Neural cell (in vitro differentiated cells): ENCODE measurements at regions not wholly inside any gene's neighbourhood (a gene's known extent, or its start where the extent isn't known, plus 50 kb on each side); places are given as distances from the start of the nearest gene placed in this dataset.

Source experiments
- EZH2 ChIP-seq: fragments of 200-600, 300-800 bp; shearing (Covaris generic), sonication (generic); IDR thresholded peaks from 2 replicates; pipeline ENCODE4 v1.6.1; 2014; ENCODE audit warnings: antibody characterized with exemption, low read length, borderline replicate concordance, mild to moderate bottlenecking; ENCODE audit not compliant: insufficient read depth, poor library complexity, severe bottlenecking
- POLR2AphosphoS5 ChIP-seq: IDR thresholded peaks from 2 replicates; pipeline ENCODE4 v1.6.1; 2012
- TF ChIP-seq, protein P1 (sequence below): fragments of 450-650 bp; IDR thresholded peaks from 2 replicates; pipeline ENCODE4 v1.5.1; 2014; ENCODE audit warnings: antibody characterized with exemption, mild to moderate bottlenecking, moderate library complexity; ENCODE audit not compliant: poor library complexity, severe bottlenecking

- TF ChIP-seq POLR2AphosphoS5 (no peak), EZH2 (no peak)
- TF ChIP-seq, protein P1, sequence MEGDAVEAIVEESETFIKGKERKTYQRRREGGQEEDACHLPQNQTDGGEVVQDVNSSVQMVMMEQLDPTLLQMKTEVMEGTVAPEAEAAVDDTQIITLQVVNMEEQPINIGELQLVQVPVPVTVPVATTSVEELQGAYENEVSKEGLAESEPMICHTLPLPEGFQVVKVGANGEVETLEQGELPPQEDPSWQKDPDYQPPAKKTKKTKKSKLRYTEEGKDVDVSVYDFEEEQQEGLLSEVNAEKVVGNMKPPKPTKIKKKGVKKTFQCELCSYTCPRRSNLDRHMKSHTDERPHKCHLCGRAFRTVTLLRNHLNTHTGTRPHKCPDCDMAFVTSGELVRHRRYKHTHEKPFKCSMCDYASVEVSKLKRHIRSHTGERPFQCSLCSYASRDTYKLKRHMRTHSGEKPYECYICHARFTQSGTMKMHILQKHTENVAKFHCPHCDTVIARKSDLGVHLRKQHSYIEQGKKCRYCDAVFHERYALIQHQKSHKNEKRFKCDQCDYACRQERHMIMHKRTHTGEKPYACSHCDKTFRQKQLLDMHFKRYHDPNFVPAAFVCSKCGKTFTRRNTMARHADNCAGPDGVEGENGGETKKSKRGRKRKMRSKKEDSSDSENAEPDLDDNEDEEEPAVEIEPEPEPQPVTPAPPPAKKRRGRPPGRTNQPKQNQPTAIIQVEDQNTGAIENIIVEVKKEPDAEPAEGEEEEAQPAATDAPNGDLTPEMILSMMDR, result no peak
Observed at GRCh38 chr5:114644576-114644975, 282.7 kb downstream of the KCNN2 start.
